H1 (cell line): ENCODE measurements at regions not wholly inside any gene's neighbourhood (a gene's known extent, or its start where the extent isn't known, plus 50 kb on each side); places are given as distances from the start of the nearest gene placed in this dataset.

Source experiments
- EGR1 ChIP-seq: IDR thresholded peaks from 2 replicates; pipeline ENCODE4 v1.6.1; 2011; ENCODE audit warnings: low read depth, low read length, borderline replicate concordance
- EP300 ChIP-seq, 2 experiments: IDR thresholded peaks; 1 replicate in 1 of 2; 2 replicates in 1 of 2; pipeline ENCODE4 v1.6.1; 2011 to 2012; ENCODE audit warnings: low read depth in 2 of 2, low read length in 2 of 2, mild to moderate bottlenecking in 2 of 2, borderline replicate concordance in 1 of 2, inconsistent platforms in 1 of 2, moderate library complexity in 1 of 2
- FOSL1 ChIP-seq: IDR thresholded peaks from 2 replicates; pipeline ENCODE4 v1.6.1; 2011; ENCODE audit warnings: mild to moderate bottlenecking, low read depth, low read length, moderate library complexity; ENCODE audit not compliant: insufficient read depth
- NRF1 ChIP-seq: IDR thresholded peaks from 2 replicates; pipeline ENCODE4 v1.6.1; 2011; ENCODE audit warnings: mild to moderate bottlenecking, low read depth, low read length, improper control_type of control experiment
- POLR2AphosphoS5 ChIP-seq: IDR thresholded peaks from 2 replicates; pipeline ENCODE4 v1.6.1; 2011; ENCODE audit warnings: low read depth, low read length
- RBBP5 ChIP-seq: IDR thresholded peaks from 2 replicates; pipeline ENCODE4 v1.7.1; 2012; ENCODE audit warnings: low read depth, mild to moderate bottlenecking, inconsistent platforms, low read length, moderate library complexity, borderline replicate concordance
- RNF2 ChIP-seq: fragments of 200-900, 300-1000 bp; sonication (generic); IDR thresholded peaks from 2 replicates; pipeline ENCODE4 v1.7.1; 2016; ENCODE audit warnings: borderline replicate concordance, low read depth, mild to moderate bottlenecking, antibody characterized with exemption, low read length; ENCODE audit not compliant: poor library complexity, severe bottlenecking; ENCODE audit errors: missing control alignments
- SP4 ChIP-seq: IDR thresholded peaks from 2 replicates; pipeline ENCODE4 v1.6.1; 2012; ENCODE audit warnings: low read length, inconsistent platforms
- SUZ12 ChIP-seq: fragments of 200-600 bp; sonication (generic); IDR thresholded peaks from 2 replicates; pipeline ENCODE4 v1.6.1; 2012; ENCODE audit warnings: mild to moderate bottlenecking, inconsistent platforms, low read length, moderate library complexity, mixed read lengths
- TF ChIP-seq, protein P1 (sequence below): fragments of 300-600 bp; sonication (generic); IDR thresholded peaks from 2 replicates; pipeline ENCODE4 v1.7.1; 2012; ENCODE audit warnings: low read length, moderate library complexity, mild to moderate bottlenecking, inconsistent platforms; ENCODE audit not compliant: insufficient replicate concordance

GRCh38 chr16:51875834-51876600, 670.9 kb downstream of the TOX3 start (continued):
- TF ChIP-seq, protein P1, sequence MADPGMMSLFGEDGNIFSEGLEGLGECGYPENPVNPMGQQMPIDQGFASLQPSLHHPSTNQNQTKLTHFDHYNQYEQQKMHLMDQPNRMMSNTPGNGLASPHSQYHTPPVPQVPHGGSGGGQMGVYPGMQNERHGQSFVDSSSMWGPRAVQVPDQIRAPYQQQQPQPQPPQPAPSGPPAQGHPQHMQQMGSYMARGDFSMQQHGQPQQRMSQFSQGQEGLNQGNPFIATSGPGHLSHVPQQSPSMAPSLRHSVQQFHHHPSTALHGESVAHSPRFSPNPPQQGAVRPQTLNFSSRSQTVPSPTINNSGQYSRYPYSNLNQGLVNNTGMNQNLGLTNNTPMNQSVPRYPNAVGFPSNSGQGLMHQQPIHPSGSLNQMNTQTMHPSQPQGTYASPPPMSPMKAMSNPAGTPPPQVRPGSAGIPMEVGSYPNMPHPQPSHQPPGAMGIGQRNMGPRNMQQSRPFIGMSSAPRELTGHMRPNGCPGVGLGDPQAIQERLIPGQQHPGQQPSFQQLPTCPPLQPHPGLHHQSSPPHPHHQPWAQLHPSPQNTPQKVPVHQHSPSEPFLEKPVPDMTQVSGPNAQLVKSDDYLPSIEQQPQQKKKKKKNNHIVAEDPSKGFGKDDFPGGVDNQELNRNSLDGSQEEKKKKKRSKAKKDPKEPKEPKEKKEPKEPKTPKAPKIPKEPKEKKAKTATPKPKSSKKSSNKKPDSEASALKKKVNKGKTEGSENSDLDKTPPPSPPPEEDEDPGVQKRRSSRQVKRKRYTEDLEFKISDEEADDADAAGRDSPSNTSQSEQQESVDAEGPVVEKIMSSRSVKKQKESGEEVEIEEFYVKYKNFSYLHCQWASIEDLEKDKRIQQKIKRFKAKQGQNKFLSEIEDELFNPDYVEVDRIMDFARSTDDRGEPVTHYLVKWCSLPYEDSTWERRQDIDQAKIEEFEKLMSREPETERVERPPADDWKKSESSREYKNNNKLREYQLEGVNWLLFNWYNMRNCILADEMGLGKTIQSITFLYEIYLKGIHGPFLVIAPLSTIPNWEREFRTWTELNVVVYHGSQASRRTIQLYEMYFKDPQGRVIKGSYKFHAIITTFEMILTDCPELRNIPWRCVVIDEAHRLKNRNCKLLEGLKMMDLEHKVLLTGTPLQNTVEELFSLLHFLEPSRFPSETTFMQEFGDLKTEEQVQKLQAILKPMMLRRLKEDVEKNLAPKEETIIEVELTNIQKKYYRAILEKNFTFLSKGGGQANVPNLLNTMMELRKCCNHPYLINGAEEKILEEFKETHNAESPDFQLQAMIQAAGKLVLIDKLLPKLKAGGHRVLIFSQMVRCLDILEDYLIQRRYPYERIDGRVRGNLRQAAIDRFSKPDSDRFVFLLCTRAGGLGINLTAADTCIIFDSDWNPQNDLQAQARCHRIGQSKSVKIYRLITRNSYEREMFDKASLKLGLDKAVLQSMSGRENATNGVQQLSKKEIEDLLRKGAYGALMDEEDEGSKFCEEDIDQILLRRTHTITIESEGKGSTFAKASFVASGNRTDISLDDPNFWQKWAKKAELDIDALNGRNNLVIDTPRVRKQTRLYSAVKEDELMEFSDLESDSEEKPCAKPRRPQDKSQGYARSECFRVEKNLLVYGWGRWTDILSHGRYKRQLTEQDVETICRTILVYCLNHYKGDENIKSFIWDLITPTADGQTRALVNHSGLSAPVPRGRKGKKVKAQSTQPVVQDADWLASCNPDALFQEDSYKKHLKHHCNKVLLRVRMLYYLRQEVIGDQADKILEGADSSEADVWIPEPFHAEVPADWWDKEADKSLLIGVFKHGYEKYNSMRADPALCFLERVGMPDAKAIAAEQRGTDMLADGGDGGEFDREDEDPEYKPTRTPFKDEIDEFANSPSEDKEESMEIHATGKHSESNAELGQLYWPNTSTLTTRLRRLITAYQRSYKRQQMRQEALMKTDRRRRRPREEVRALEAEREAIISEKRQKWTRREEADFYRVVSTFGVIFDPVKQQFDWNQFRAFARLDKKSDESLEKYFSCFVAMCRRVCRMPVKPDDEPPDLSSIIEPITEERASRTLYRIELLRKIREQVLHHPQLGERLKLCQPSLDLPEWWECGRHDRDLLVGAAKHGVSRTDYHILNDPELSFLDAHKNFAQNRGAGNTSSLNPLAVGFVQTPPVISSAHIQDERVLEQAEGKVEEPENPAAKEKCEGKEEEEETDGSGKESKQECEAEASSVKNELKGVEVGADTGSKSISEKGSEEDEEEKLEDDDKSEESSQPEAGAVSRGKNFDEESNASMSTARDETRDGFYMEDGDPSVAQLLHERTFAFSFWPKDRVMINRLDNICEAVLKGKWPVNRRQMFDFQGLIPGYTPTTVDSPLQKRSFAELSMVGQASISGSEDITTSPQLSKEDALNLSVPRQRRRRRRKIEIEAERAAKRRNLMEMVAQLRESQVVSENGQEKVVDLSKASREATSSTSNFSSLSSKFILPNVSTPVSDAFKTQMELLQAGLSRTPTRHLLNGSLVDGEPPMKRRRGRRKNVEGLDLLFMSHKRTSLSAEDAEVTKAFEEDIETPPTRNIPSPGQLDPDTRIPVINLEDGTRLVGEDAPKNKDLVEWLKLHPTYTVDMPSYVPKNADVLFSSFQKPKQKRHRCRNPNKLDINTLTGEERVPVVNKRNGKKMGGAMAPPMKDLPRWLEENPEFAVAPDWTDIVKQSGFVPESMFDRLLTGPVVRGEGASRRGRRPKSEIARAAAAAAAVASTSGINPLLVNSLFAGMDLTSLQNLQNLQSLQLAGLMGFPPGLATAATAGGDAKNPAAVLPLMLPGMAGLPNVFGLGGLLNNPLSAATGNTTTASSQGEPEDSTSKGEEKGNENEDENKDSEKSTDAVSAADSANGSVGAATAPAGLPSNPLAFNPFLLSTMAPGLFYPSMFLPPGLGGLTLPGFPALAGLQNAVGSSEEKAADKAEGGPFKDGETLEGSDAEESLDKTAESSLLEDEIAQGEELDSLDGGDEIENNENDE, result no peak
- TF ChIP-seq SP4 (no peak), SUZ12 (no peak), RBBP5 (no peak), FOSL1 (no peak), NRF1 (no peak), RNF2 (no peak), EGR1 (no peak), EP300 (IDR thresholded peaks at IDR 0.05; ENCODE audit: borderline replicate concordance in 1 of 2, low read depth in 2 of 2, low read length in 2 of 2) (no peak), POLR2AphosphoS5 (no peak)
